ENCODE measurements at regions not wholly inside any gene's neighbourhood (a gene's known extent, or its start where the extent isn't known, plus 50 kb on each side); places are given as distances from the start of the nearest gene placed in this dataset.

DNA sequence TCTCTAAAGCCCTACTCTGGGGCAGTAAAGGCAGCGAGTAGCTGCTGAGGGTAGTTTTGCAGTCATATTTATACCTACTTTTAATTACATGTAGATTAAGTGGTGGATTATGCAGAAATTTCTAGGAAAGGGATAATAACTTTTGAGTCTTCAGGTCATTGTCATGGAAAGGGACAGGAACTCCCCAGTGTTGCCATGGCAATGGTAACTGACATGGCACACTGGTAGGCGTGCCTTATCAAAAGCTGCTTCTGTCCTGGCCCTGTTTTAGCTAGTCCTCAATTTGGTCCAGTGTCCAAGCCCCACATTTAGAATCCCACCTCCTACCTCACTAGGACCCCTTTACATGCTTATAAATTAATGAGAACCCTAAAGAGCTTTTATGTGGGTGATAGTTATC, 303.1 kb downstream of the VRK1 start:
- DNase-seq (ENCODE audit: low read depth, low spot score) = no peak
- Histone ChIP-seq H3K9me3 (ENCODE audit: control insufficient read depth, insufficient read depth, low read length) (peaks cover 38% of the 10 kb centered on the region), H3K4me3 (ENCODE audit: low read depth, low read length) (no peak overlapping the region), H3K27me3 (ENCODE audit: control insufficient read depth, insufficient read depth, low read length) (no peaks in the 10 kb centered on the region), H3K27ac (ENCODE audit: low read depth, low read length) (no peak overlapping the region)
- ChIA-PET POLR2A (no interaction called here), CTCF (no interaction called here)
- TF ChIP-seq, protein P1, sequence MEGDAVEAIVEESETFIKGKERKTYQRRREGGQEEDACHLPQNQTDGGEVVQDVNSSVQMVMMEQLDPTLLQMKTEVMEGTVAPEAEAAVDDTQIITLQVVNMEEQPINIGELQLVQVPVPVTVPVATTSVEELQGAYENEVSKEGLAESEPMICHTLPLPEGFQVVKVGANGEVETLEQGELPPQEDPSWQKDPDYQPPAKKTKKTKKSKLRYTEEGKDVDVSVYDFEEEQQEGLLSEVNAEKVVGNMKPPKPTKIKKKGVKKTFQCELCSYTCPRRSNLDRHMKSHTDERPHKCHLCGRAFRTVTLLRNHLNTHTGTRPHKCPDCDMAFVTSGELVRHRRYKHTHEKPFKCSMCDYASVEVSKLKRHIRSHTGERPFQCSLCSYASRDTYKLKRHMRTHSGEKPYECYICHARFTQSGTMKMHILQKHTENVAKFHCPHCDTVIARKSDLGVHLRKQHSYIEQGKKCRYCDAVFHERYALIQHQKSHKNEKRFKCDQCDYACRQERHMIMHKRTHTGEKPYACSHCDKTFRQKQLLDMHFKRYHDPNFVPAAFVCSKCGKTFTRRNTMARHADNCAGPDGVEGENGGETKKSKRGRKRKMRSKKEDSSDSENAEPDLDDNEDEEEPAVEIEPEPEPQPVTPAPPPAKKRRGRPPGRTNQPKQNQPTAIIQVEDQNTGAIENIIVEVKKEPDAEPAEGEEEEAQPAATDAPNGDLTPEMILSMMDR (IDR thresholded peaks at IDR 0.05; ENCODE audit: low read depth, low read length) = no peak

DNA sequence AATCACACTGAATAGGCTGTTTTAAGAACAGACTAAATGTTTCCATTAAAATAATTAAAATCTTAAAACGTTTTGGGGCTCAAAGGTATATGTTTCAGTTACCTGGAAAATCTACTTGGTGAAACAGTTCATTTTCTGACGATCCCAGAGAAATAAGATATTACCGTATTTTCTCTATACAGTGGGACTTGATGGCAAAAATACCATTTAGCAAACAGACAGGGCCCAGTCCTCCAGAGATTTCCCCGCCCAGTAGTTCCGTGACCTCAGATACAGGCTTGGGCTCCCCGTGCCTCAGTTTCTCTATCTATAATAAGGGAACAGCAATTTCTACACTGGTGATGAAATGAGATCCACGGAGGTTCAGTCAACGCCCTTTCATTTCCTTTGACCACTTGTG, 304.4 kb downstream of the VRK1 start:
- ChIA-PET POLR2A (no interaction called here), CTCF (no interaction called here)
- Histone ChIP-seq H3K27ac (ENCODE audit: low read depth, low read length) (no peak overlapping the region), H3K4me3 (ENCODE audit: low read depth, low read length) (no peak overlapping the region), H3K27me3 (ENCODE audit: control insufficient read depth, insufficient read depth, low read length) (no peaks in the 10 kb centered on the region), H3K9me3 (ENCODE audit: control insufficient read depth, insufficient read depth, low read length) (peaks cover 39% of the 10 kb centered on the region)
- TF ChIP-seq, protein P1 (IDR thresholded peaks at IDR 0.05; ENCODE audit: low read depth, low read length) = no peak
- DNase-seq (ENCODE audit: low read depth, low spot score) = no peak

DNA sequence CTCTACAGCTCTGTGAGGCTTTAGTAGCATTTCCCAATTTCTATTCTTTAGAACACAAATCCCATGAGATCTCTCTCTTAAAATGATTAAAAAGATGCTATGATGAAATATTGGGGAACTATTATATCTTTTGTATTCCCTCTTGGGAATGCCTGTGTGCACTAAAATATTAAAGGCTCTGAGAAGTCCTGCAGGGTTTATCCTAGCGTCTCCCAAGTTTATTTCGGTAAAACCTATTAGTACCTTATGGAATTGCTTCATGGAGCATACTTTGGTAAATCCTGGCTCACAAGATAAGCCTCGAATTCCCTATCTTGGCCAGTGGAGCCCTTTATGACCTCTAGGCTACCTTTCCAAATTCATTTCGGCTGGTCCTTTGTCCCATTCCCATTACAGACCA, 306.8 kb downstream of the VRK1 start:
- no peak overlapping the region for H3K27ac ChIP-seq (ENCODE audit: low read depth, low read length)
- peaks cover 53% of the 10 kb centered on the region for H3K9me3 ChIP-seq (ENCODE audit: control insufficient read depth, insufficient read depth, low read length)
- TF ChIP-seq, protein P1 (IDR thresholded peaks at IDR 0.05; ENCODE audit: low read depth, low read length) = no peak
- H3K27me3 ChIP-seq (ENCODE audit: control insufficient read depth, insufficient read depth, low read length) = no peaks in the 10 kb centered on the region
- ChIA-PET POLR2A (no interaction called here), CTCF (no interaction called here)
- H3K4me3 ChIP-seq (ENCODE audit: low read depth, low read length) = no peak overlapping the region
- DNase-seq (ENCODE audit: low read depth, low spot score) = no peak

DNA sequence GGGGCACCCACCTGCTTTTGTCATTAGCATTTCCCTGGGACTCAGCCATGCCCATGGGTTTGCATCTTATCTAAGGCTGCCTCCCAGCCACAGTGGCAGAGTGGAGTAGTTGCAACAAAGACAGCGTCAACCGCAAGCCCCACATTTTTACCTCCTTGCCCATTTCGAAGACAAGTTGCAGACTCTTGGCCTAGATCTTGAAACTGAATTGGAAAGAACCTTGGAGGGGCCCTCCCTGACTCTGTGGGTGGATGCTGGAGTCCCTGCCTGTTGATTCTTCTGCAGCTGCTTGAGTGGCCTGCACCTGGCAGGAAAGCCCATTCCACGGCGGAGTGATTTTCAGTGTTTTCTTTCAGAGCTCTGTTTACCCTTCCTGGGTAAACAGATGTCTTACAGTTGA, 309.0 kb downstream of the VRK1 start:
- Histone ChIP-seq H3K4me3 (ENCODE audit: low read depth, low read length) (no peak overlapping the region), H3K9me3 (ENCODE audit: control insufficient read depth, insufficient read depth, low read length) (peaks cover 55% of the 10 kb centered on the region), H3K27me3 (ENCODE audit: control insufficient read depth, insufficient read depth, low read length) (no peaks in the 10 kb centered on the region), H3K27ac (ENCODE audit: low read depth, low read length) (no peak overlapping the region)
- POLR2A ChIA-PET = no interaction called here
- CTCF ChIA-PET = no interaction called here
- TF ChIP-seq, protein P1 (IDR thresholded peaks at IDR 0.05; ENCODE audit: low read depth, low read length) = no peak
- DNase-seq (ENCODE audit: low read depth, low spot score) = no peak

DNA sequence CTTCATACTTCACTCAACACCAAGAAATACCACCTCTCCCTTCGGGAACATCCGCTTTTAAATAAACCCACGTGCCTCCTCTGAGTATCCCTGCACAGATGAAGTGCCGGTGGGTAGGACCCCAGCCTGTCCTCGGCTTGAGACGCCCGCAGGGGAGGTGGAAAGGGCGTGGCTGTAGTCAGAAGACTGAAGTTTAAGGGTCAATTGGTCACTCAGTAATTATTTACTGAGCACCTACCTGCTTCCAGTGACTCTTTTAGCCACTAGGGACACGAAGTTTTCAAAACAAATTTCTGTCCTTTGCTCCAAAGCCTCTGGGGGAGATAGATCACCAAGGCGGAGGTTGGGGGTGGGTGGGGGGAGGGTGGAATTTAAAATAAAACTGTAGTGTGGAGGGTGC, 309.4 kb downstream of the VRK1 start:
- Histone ChIP-seq H3K27me3 (ENCODE audit: control insufficient read depth, insufficient read depth, low read length) (no peaks in the 10 kb centered on the region), H3K27ac (ENCODE audit: low read depth, low read length) (no peak overlapping the region), H3K9me3 (ENCODE audit: control insufficient read depth, insufficient read depth, low read length) (peaks cover 52% of the 10 kb centered on the region), H3K4me3 (ENCODE audit: low read depth, low read length) (no peak overlapping the region)
- ChIA-PET POLR2A (no interaction called here), CTCF (no interaction called here)
- no peak for DNase-seq (ENCODE audit: low read depth, low spot score)
- TF ChIP-seq, protein P1 (IDR thresholded peaks at IDR 0.05; ENCODE audit: low read depth, low read length) = no peak

All from AG04450 (cell line).